ENCODE measurements at regions not wholly inside any gene's neighbourhood (a gene's known extent, or its start where the extent isn't known, plus 50 kb on each side); places are given as distances from the start of the nearest gene placed in this dataset.

DNA sequence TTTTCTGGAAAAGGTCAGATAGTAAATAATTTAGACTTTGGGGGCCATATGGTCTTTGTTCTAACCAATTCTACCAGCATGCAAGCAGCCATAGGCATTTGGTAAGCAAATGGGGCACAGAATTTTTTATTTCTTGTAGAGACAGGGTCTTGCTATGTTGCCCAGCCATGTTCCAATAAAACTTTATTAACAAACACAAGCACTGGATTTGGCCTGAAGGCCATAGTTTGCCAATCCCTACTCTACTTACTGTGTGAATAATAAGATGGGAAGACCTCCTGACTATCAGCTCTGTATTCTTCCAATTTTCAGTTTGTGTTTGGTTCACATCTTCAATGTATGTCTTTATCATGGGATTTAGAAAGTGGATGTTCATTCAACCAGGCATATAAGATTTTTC lies 53.0 kb upstream of the SERP2 start:
- H3K14ac ChIP-seq (ENCODE audit: insufficient read length), result no peak overlapping the region
- POLR2A ChIA-PET (ENCODE audit: partially characterized antibody), result no interaction called here
- H3K23ac ChIP-seq (ENCODE audit: insufficient read length), result no peak overlapping the region
- H2AK5ac ChIP-seq (ENCODE audit: low read depth, low read length), result no peak overlapping the region
- no peaks in the 10 kb centered on the region for H3K27me3 ChIP-seq (replicated peaks in 1 of 4; ENCODE audit: control insufficient read depth in 3 of 4, extremely low read depth in 1 of 4, insufficient read depth in 3 of 4, low read length in 3 of 4)
- H4K91ac ChIP-seq (replicated peaks; ENCODE audit: insufficient read length, low read length), result no peak overlapping the region
- H2BK5ac ChIP-seq (ENCODE audit: low read depth, low read length), result no peak overlapping the region
- no peaks in the 10 kb centered on the region for H3K23me2 ChIP-seq (ENCODE audit: low read depth, low read length)
- no peak overlapping the region for H3K4me3 ChIP-seq (ENCODE audit: extremely low read depth in 1 of 4, insufficient read depth in 2 of 4, low read depth in 3 of 4, low read length in 4 of 4)
- no peak overlapping the region for H3K4me2 ChIP-seq (ENCODE audit: insufficient read depth in 1 of 2, low read depth in 2 of 2, low read length in 2 of 2)
- H3K9me3 ChIP-seq (ENCODE audit: insufficient read depth in 2 of 2, low read depth in 1 of 2, low read length in 1 of 2), result peaks cover 0 to 3% of the 10 kb centered on the region in 2 experiments; a peak in 1 of 4 replicates
- H3K56ac ChIP-seq (replicated peaks; ENCODE audit: insufficient read length, low read depth, low read length), result no peak overlapping the region
- H3K36me3 ChIP-seq (ENCODE audit: control insufficient read depth in 2 of 4, insufficient read depth in 4 of 4, low read length in 3 of 4), result no peaks in the 10 kb centered on the region
- H3K79me1 ChIP-seq (ENCODE audit: low read depth, low read length), result no peaks in the 10 kb centered on the region
- FAIRE-seq (no peak), DNase-seq (ENCODE audit: low read depth in 1 of 2, low spot score in 2 of 2) (no peak)
- H2BK15ac ChIP-seq (ENCODE audit: low read length), result no peak overlapping the region
- no peak overlapping the region for H4K8ac ChIP-seq (ENCODE audit: extremely low read depth, insufficient read depth, low read length)
- H2AFZ ChIP-seq (ENCODE audit: low read length), result no peak overlapping the region
- no peaks in the 10 kb centered on the region for H4K20me1 ChIP-seq (replicated peaks in 1 of 2; ENCODE audit: control insufficient read depth in 1 of 2, insufficient read depth in 2 of 2, low read length in 2 of 2)
- H2BK120ac ChIP-seq (replicated peaks; ENCODE audit: low read depth, low read length), result no peak overlapping the region
- no peak overlapping the region for H2BK20ac ChIP-seq (ENCODE audit: low read length)
- H3K18ac ChIP-seq (ENCODE audit: extremely low read depth, low read length), result no peak overlapping the region
- no peak overlapping the region for H3K4ac ChIP-seq (replicated peaks; ENCODE audit: insufficient read length, low read depth, low read length)
- no peak overlapping the region for H3K9ac ChIP-seq (replicated peaks in 1 of 4; ENCODE audit: extremely low read depth in 1 of 4, low read depth in 3 of 4, low read length in 3 of 4)
- H3K27ac ChIP-seq (ENCODE audit: low read depth, low read length), result no peak overlapping the region
- H4K5ac ChIP-seq (ENCODE audit: insufficient read length, low read depth, low read length), result no peak overlapping the region
- H3K4me1 ChIP-seq (replicated peaks in 1 of 4; ENCODE audit: control insufficient read depth in 3 of 4, insufficient read depth in 4 of 4, low read length in 3 of 4), result no peaks in the 10 kb centered on the region
- CTCF ChIA-PET (ENCODE audit: partially characterized antibody), result interaction anchor here (1.0 kb wide), 1 partner anchor 25 kb away, joined by 4 read pairs; no protein-coding TSS in a partner anchor
- no peaks in the 10 kb centered on the region for H3K79me2 ChIP-seq (ENCODE audit: control insufficient read depth in 1 of 2, insufficient read depth in 2 of 2, low read length in 2 of 2)
- no peak overlapping the region for H2BK12ac ChIP-seq (ENCODE audit: low read depth, low read length)
- TF ChIP-seq CTBP2 (IDR thresholded peaks at IDR 0.05; ENCODE audit: borderline replicate concordance, insufficient read depth, insufficient read length, low read length), result no peak
- no peak for TF ChIP-seq HDAC6 (IDR thresholded peaks at IDR 0.05; ENCODE audit: low read depth, low read length)
- TF ChIP-seq TBP (IDR thresholded peaks at IDR 0.05; ENCODE audit: low read depth, low read length), result no peak
- no peak for TF ChIP-seq KDM1A (IDR thresholded peaks at IDR 0.05; ENCODE audit: borderline replicate concordance, low read length)
- TF ChIP-seq MAFK (IDR thresholded peaks at IDR 0.05; ENCODE audit: low read depth, low read length), result no peak
- no peak for TF ChIP-seq NANOG (IDR thresholded peaks at IDR 0.05; ENCODE audit: insufficient read depth, low read depth, low read length, poor library complexity, severe bottlenecking)
- no peak for TF ChIP-seq GABPA (IDR thresholded peaks at IDR 0.05; ENCODE audit: borderline replicate concordance, insufficient read depth, low read length)
- no peak for TF ChIP-seq RAD21 (IDR thresholded peaks at IDR 0.05 in 1 of 2, conservative IDR thresholded peaks at IDR 0.05 in 1 of 2; ENCODE audit: low read depth in 2 of 2, low read length in 2 of 2)
- TF ChIP-seq RFX5 (IDR thresholded peaks at IDR 0.05; ENCODE audit: borderline replicate concordance, low read depth, low read length), result no peak
- no peak for TF ChIP-seq EZH2 (IDR thresholded peaks at IDR 0.05; ENCODE audit: low read depth, low read length, severe bottlenecking)
- TF ChIP-seq ZNF274 (IDR thresholded peaks at IDR 0.05; ENCODE audit: borderline replicate concordance, extremely low read depth, low read length), result no peak
- TF ChIP-seq, protein P1, sequence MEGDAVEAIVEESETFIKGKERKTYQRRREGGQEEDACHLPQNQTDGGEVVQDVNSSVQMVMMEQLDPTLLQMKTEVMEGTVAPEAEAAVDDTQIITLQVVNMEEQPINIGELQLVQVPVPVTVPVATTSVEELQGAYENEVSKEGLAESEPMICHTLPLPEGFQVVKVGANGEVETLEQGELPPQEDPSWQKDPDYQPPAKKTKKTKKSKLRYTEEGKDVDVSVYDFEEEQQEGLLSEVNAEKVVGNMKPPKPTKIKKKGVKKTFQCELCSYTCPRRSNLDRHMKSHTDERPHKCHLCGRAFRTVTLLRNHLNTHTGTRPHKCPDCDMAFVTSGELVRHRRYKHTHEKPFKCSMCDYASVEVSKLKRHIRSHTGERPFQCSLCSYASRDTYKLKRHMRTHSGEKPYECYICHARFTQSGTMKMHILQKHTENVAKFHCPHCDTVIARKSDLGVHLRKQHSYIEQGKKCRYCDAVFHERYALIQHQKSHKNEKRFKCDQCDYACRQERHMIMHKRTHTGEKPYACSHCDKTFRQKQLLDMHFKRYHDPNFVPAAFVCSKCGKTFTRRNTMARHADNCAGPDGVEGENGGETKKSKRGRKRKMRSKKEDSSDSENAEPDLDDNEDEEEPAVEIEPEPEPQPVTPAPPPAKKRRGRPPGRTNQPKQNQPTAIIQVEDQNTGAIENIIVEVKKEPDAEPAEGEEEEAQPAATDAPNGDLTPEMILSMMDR (IDR thresholded peaks at IDR 0.05; ENCODE audit: control extremely low read depth in 1 of 3, insufficient read depth in 1 of 3, low read depth in 1 of 3, low read length in 3 of 3), result no peak
